H9 (cell line): ENCODE measurements at regions not wholly inside any gene's neighbourhood (a gene's known extent, or its start where the extent isn't known, plus 50 kb on each side); places are given as distances from the start of the nearest gene placed in this dataset.

Source experiments
- DNase-seq: peaks from one replicate; pipeline ENCODE4 v3.0.0-alpha.2; 2017
- H2AFZ ChIP-seq: one replicate; pipeline ENCODE4 v1.6.1; 2013; ENCODE audit warnings: mild to moderate bottlenecking, low read length, control low read depth, moderate library complexity
- H2AK5ac ChIP-seq: 2 replicates; pipeline ENCODE4 v1.6.1; 2013; ENCODE audit warnings: low read length, control low read depth, mixed read lengths; ENCODE audit not compliant: insufficient read length
- H2BK120ac ChIP-seq: one replicate; pipeline ENCODE4 v1.6.1; 2013; ENCODE audit warnings: low read depth, mild to moderate bottlenecking, low read length, control low read depth, inconsistent platforms; ENCODE audit not compliant: poor library complexity, severe bottlenecking
- H2BK12ac ChIP-seq: 2 replicates; pipeline ENCODE4 v1.6.1; 2013; ENCODE audit warnings: low read length, control low read depth, mixed read lengths, low read depth; ENCODE audit not compliant: insufficient read length
- H2BK15ac ChIP-seq: 2 replicates; pipeline ENCODE4 v1.6.1; 2013; ENCODE audit warnings: low read depth, low read length, control low read depth
- H2BK20ac ChIP-seq: one replicate; pipeline ENCODE4 v1.6.1; 2013; ENCODE audit warnings: low read depth, mild to moderate bottlenecking, low read length, control low read depth, inconsistent platforms; ENCODE audit not compliant: poor library complexity, severe bottlenecking
- H2BK5ac ChIP-seq: 2 replicates; pipeline ENCODE4 v1.6.1; 2013; ENCODE audit warnings: low read length, control low read depth, mixed read lengths; ENCODE audit not compliant: insufficient read length
- H3K14ac ChIP-seq: 2 replicates; pipeline ENCODE4 v1.6.1; 2013; ENCODE audit warnings: low read length, control low read depth; ENCODE audit not compliant: insufficient read depth
- H3K18ac ChIP-seq: 2 replicates; pipeline ENCODE4 v1.6.1; 2013; ENCODE audit warnings: low read depth, mild to moderate bottlenecking, mixed read lengths, low read length, control low read depth; ENCODE audit not compliant: insufficient read length
- H3K23ac ChIP-seq: 2 replicates; pipeline ENCODE4 v1.6.1; 2013; ENCODE audit warnings: low read length, control low read depth, mixed read lengths, low read depth; ENCODE audit not compliant: insufficient read length
- H3K23me2 ChIP-seq: 2 replicates; pipeline ENCODE4 v1.6.1; 2013; ENCODE audit warnings: low read depth, mild to moderate bottlenecking, mixed read lengths, low read length, control low read depth; ENCODE audit not compliant: insufficient read length, poor library complexity, severe bottlenecking
- H3K27ac ChIP-seq: 2 replicates; pipeline ENCODE4 v1.5.1; 2013; ENCODE audit warnings: low read length, control low read depth, mixed read lengths, low read depth; ENCODE audit not compliant: insufficient read length
- H3K27me3 ChIP-seq: 2 replicates; pipeline ENCODE4 v1.6.1; 2013; ENCODE audit warnings: low read length, control low read depth, inconsistent platforms; ENCODE audit not compliant: insufficient read depth
- H3K4ac ChIP-seq: 2 replicates; pipeline ENCODE4 v1.6.1; 2013; ENCODE audit warnings: low read depth, mild to moderate bottlenecking, control low read depth, inconsistent platforms, low read length, moderate library complexity
- H3K4me1 ChIP-seq: 2 replicates; pipeline ENCODE4 v1.6.1; 2013; ENCODE audit warnings: low read length, control low read depth, inconsistent platforms; ENCODE audit not compliant: insufficient read depth
- H3K4me2 ChIP-seq: 2 replicates; pipeline ENCODE4 v1.6.1; 2013; ENCODE audit warnings: low read length, control low read depth, mixed read lengths; ENCODE audit not compliant: insufficient read length, insufficient read depth
- H3K56ac ChIP-seq: 2 replicates; pipeline ENCODE4 v1.6.1; 2013; ENCODE audit warnings: low read depth, mild to moderate bottlenecking, mixed read lengths, low read length, control low read depth; ENCODE audit not compliant: insufficient read length
- H3K79me1 ChIP-seq: 2 replicates; pipeline ENCODE4 v1.6.1; 2013; ENCODE audit warnings: low read depth, mild to moderate bottlenecking, moderate library complexity, low read length, control low read depth, inconsistent platforms; ENCODE audit not compliant: insufficient read depth, poor library complexity, severe bottlenecking
- H3K79me2 ChIP-seq: 2 replicates; pipeline ENCODE4 v1.6.1; 2013; ENCODE audit warnings: low read length, control low read depth, inconsistent platforms; ENCODE audit not compliant: insufficient read depth
- H3K9ac ChIP-seq: 2 replicates; pipeline ENCODE4 v1.6.1; 2013; ENCODE audit warnings: low read length, control low read depth, mixed read lengths; ENCODE audit not compliant: insufficient read length; ENCODE audit errors: extremely low read depth
- H3K9me3 ChIP-seq: one replicate; pipeline ENCODE4 v1.6.1; 2013; ENCODE audit warnings: low read depth, low read length, inconsistent platforms; ENCODE audit not compliant: control insufficient read depth
- H3T11ph ChIP-seq: one replicate; pipeline ENCODE4 v1.6.1; 2013; ENCODE audit warnings: mild to moderate bottlenecking, low read length, control low read depth, inconsistent platforms
- H4K20me1 ChIP-seq: one replicate; pipeline ENCODE4 v1.6.1; 2013; ENCODE audit not compliant: control insufficient read depth, insufficient read length, insufficient read depth
- H4K5ac ChIP-seq: 2 replicates; pipeline ENCODE4 v1.6.1; 2013; ENCODE audit warnings: low read depth, mild to moderate bottlenecking, mixed read lengths, low read length, control low read depth; ENCODE audit not compliant: insufficient read length
- H4K8ac ChIP-seq: replicated peaks from 2 replicates; pipeline ENCODE4 v1.6.1; 2013; ENCODE audit warnings: low read length, control low read depth, mixed read lengths, low read depth; ENCODE audit not compliant: insufficient read length
- H4K91ac ChIP-seq: 2 replicates; pipeline ENCODE4 v1.6.1; 2013; ENCODE audit warnings: low read depth, mild to moderate bottlenecking, moderate library complexity, mixed read lengths, low read length, control low read depth; ENCODE audit not compliant: insufficient read length
- H3K27ac Mint-ChIP-seq, 3 experiments: 2 replicates in 2 of 3; 3 replicates in 1 of 3; pipeline ENCODE4 v1.8.0; 2020 to 2021; ENCODE audit warnings: mixed read lengths in 3 of 3, mild to moderate bottlenecking in 1 of 3, moderate library complexity in 1 of 3
- H3K27me3 Mint-ChIP-seq: 2 replicates; pipeline ENCODE4 v1.8.0; 2021; ENCODE audit warnings: low read depth, mild to moderate bottlenecking, moderate library complexity, mixed read lengths
- H3K36me3 Mint-ChIP-seq, 3 experiments: 2 replicates in 2 of 3; 3 replicates in 1 of 3; pipeline ENCODE4 v1.8.0; 2020 to 2021; ENCODE audit warnings: low read depth in 3 of 3, mixed read lengths in 3 of 3; ENCODE audit not compliant: insufficient read depth in 1 of 3
- H3K4me1 Mint-ChIP-seq, 2 experiments: 2 replicates each; pipeline ENCODE4 v1.8.0; 2020; ENCODE audit warnings: mixed read lengths in 2 of 2
- H3K4me3 Mint-ChIP-seq, 2 experiments: 2 replicates in 1 of 2; 3 replicates in 1 of 2; pipeline ENCODE4 v1.8.0; 2020 to 2021; ENCODE audit warnings: mild to moderate bottlenecking in 2 of 2, mixed read lengths in 2 of 2, moderate library complexity in 1 of 2
- H3K9me3 Mint-ChIP-seq, 2 experiments: 2 replicates in 1 of 2; 3 replicates in 1 of 2; pipeline ENCODE4 v1.8.0; 2020; ENCODE audit warnings: mild to moderate bottlenecking in 2 of 2, mixed read lengths in 2 of 2, moderate library complexity in 1 of 2
- WGBS: extraction: QIAGEN DNeasy Blood & Tissue Kit; methylation state at CpG from one replicate; pipeline ENCODE4 v1.1.7; 2013; ENCODE audit warnings: missing lambda C conversion rate, low lambda C conversion rate, mixed read lengths; ENCODE audit not compliant: insufficient read length; ENCODE audit errors: extremely low coverage; 5-methylcytosine and 5-hydroxymethylcytosine counted together
- TF ChIP-seq, protein P1 (sequence below): fragments of 200-600 bp; sonication (generic); conservative IDR thresholded peaks from 3 replicates; pipeline ENCODE4 v1.8.0; 2021; ENCODE audit warnings: antibody characterized with exemption, mild to moderate bottlenecking

DNA sequence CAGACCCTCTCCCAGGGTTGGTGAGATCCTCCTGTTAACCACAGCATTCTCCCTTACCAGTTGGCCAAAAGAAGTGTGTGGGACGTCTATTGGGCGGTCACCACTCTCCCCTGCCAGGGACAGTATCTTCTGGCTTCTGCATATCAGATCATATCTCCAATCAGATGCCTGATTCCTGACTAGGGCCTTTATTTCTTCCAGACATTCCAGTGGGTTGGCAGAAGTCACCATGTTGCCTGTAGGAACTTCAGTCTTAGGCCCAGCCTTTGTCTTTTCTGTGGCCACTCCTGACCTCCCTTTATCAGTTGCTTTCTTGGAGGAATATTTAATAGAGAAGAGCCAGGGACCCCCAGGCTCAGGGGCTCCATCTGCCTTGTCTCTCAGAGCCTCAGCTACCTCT, 130.4 kb upstream of the F3 start:
- no peak overlapping the region for H3T11ph ChIP-seq
- TF ChIP-seq, protein P1, sequence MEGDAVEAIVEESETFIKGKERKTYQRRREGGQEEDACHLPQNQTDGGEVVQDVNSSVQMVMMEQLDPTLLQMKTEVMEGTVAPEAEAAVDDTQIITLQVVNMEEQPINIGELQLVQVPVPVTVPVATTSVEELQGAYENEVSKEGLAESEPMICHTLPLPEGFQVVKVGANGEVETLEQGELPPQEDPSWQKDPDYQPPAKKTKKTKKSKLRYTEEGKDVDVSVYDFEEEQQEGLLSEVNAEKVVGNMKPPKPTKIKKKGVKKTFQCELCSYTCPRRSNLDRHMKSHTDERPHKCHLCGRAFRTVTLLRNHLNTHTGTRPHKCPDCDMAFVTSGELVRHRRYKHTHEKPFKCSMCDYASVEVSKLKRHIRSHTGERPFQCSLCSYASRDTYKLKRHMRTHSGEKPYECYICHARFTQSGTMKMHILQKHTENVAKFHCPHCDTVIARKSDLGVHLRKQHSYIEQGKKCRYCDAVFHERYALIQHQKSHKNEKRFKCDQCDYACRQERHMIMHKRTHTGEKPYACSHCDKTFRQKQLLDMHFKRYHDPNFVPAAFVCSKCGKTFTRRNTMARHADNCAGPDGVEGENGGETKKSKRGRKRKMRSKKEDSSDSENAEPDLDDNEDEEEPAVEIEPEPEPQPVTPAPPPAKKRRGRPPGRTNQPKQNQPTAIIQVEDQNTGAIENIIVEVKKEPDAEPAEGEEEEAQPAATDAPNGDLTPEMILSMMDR = no peak

More for the DNA sequence above, 130.4 kb upstream of the F3 start:
- no peaks in the 10 kb centered on the region for H3K23me2 ChIP-seq
- no peaks in the 10 kb centered on the region for H4K20me1 ChIP-seq
- Mint-ChIP-seq H3K9me3 (no peaks in the 10 kb centered on the region; a peak in 2 of 5 replicates), H3K27me3 (no peaks in the 10 kb centered on the region), H3K4me3 (no peak overlapping the region), H3K4me1 (peaks cover 37 to 51% of the 10 kb centered on the region in 2 experiments), H3K36me3 (peaks cover 0 to 4% (median 3%) of the 10 kb centered on the region in 3 experiments; a peak in 3 of 7 replicates), H3K27ac (0 out of 7 replicates have a peak overlapping the region, but pooled peaks of 1 of the 3 experiments have one; percentile 21)
- no peak overlapping the region for H2BK12ac ChIP-seq
- DNase-seq = no peak
- H3K9ac ChIP-seq = no peak overlapping the region
- WGBS = no CpG with 5 or more reads among the region's 2 CpGs
- no peak overlapping the region for H3K23ac ChIP-seq
- no peak overlapping the region for H4K8ac ChIP-seq
- no peak overlapping the region for H2AK5ac ChIP-seq
- no peaks in the 10 kb centered on the region for H3K27me3 ChIP-seq
- H2BK120ac ChIP-seq = no peak overlapping the region
- H3K18ac ChIP-seq = no peak overlapping the region
- H3K79me2 ChIP-seq = no peaks in the 10 kb centered on the region
- H2BK20ac ChIP-seq = no peak overlapping the region
- no peak overlapping the region for H4K5ac ChIP-seq
- no peak overlapping the region for H3K56ac ChIP-seq
- no peak overlapping the region for H2BK15ac ChIP-seq
- H4K91ac ChIP-seq = no peak overlapping the region
- no peaks in the 10 kb centered on the region for H3K9me3 ChIP-seq
- no peak overlapping the region for H2AFZ ChIP-seq
- H3K4ac ChIP-seq = no peak overlapping the region
- peaks cover 11% of the 10 kb centered on the region; the same call in 1 of the 2 replicates for H3K4me1 ChIP-seq
- no peak overlapping the region for H3K27ac ChIP-seq
- H3K14ac ChIP-seq = no peak overlapping the region
- no peak overlapping the region for H3K4me2 ChIP-seq
- no peak overlapping the region for H2BK5ac ChIP-seq
- no peaks in the 10 kb centered on the region for H3K79me1 ChIP-seq
